PC-3 (cell line): ENCODE measurements at regions not wholly inside any gene's neighbourhood (a gene's known extent, or its start where the extent isn't known, plus 50 kb on each side); places are given as distances from the start of the nearest gene placed in this dataset.

Experiments
- CTCF ChIP-seq: fragments of 300-600 bp; sonication (generic); conservative IDR thresholded peaks from 2 replicates; pipeline ENCODE4 v1.5.1; 2017; ENCODE audit warnings: antibody characterized with exemption, low read depth, mild to moderate bottlenecking, low read length
- EZH2 ChIP-seq: fragments of 300-600 bp; sonication (generic); IDR thresholded peaks from one replicate; pipeline ENCODE4 v1.6.1; 2017; ENCODE audit warnings: antibody characterized with exemption, mild to moderate bottlenecking, low read length; ENCODE audit not compliant: unreplicated experiment
- EZH2phosphoT487 ChIP-seq: fragments of 300-600 bp; sonication (generic); IDR thresholded peaks from 2 replicates; pipeline ENCODE4 v1.6.1; 2018; ENCODE audit warnings: mild to moderate bottlenecking, antibody characterized with exemption, low read length, borderline replicate concordance

- TF ChIP-seq CTCF (no peak; the same call in 1 of the 2 replicates), EZH2 (no peak), EZH2phosphoT487 (no peak)
These were observed 66.1 kb upstream of the DTNA start for GRCh38 chr18:34643989-34644388.
